GM18520 (cell line): ENCODE measurements at regions not wholly inside any gene's neighbourhood (a gene's known extent, or its start where the extent isn't known, plus 50 kb on each side); places are given as distances from the start of the nearest gene placed in this dataset.
"Not testable (repeated sequence)": the region's sequence is repeated elsewhere in the genome, so short reads cannot be mapped to it uniquely, and the experiment has no call there.

Experiments
- ATAC-seq: cut with Tn5 transposase; IDR thresholded peaks from one replicate; pipeline ENCODE4 v1.9.1; 2021; ENCODE audit not compliant: unreplicated experiment

DNA sequence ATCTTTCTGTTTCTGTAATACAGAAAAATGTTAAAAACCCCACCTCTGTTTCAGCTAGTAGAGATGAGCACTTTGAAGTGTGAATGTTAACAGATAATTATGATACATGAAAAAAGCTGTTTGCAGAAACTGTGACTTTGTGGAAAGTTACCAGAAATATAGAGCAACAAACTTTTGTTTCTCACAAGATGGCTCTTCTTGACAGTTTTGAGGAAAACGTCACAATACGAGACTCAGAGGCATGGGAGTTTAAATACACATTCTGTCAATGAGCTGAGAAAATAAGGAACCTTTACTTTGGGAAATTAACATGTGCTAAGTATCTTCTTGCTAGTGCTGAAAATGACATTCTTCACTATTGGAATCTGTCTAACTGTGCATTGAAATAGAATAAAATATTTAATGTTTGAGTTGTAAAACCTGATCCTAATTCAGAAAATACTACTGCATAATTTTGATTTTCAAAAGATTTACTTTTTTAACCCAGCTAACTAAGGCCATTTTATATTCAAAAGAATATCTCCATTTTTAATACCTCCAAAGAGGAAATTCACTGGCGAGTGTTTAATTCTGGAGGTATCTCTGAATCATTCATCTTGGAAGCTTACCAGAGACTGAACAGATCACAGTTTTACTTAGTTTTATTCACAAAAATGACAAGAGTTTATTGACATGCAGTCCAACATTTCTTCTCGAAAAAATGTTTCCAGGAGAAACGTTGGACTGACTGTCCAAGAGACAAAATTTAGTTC is 308.9 kb upstream of the LRFN5 start:
- ATAC-seq: no peak

DNA sequence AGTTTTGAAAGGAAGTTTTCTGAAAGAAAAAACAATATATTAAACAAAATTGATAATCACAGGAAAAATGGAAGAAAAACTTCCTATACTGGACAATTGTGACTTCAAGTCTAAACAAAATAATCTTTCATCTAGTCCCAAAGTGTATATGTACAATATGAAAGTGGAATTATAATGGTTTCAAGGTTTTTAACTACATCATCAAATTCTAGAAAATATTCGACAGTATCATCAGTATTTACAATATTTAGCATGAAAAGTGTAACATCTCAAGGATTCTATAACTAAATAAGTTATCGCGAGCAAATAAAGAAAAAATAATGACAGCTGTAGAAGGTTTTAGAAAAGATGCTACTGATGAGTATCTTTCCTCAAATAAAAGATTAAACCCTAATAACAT is 310.9 kb upstream of the LRFN5 start:
- ATAC-seq: no peak

DNA sequence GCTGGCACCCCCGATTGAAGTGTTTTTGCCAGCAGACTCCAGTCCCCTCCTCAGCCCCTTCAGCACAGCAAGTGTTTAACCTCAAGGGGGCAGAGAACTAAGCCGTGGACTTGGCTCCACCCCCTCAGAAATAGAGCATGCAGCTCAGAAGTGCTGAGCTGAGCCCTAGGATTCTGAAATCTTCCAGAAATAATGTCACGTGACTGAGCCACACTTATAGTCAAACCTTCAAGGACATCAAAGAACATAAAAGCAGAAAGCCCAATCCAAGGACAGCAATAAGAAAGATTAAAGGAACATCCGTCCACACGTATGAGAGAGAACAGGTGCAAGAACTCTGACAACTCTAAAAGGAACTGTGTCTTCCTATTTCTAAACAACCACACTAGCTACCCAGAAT is 317.7 kb upstream of the LRFN5 start:
- ATAC-seq: no peak

DNA sequence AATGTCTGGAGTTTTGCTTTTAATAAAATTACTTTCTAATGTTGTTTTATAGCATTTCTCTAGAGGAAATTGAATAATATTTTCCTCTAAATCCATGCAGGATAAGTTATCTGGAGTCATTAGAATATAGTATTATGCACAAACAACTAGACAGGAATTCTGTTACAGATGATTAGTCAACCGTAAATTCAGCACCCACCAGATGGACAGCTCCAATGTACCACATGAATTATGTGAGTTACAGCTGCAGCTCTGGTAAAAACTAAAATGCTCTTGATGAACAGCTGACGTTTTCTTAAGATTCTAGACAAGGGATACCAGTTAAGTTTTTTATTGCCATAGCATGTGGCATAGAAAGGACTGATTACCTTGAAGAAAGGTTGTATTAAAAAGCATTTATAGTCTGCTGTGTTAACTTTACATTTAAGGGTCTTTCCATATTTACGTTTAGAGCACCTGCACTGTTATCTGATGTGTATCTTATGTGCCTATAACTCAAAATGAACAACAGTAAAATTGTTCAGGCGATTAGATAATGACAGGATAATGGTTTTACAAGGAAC is 321.4 kb upstream of the LRFN5 start:
- ATAC-seq: no peak

DNA sequence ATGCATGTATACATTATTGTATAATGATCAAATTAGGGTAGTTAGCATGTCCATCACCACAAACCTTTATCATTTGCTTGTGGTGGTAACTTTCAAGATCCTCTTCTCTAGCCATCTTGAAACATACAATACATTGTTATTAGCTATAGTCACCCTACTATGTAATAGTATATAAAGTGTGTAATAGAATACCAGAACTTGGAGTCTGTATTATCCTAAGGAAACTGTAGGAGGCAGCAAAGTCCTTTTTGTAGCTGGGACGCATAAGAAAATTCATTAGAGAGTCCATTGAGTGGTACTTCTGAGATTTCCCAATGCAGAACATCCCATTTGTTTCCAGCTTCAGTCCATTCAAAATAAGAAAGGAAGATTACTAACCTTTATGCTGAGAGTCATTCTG is 325.9 kb upstream of the LRFN5 start:
- ATAC-seq: no peak

DNA sequence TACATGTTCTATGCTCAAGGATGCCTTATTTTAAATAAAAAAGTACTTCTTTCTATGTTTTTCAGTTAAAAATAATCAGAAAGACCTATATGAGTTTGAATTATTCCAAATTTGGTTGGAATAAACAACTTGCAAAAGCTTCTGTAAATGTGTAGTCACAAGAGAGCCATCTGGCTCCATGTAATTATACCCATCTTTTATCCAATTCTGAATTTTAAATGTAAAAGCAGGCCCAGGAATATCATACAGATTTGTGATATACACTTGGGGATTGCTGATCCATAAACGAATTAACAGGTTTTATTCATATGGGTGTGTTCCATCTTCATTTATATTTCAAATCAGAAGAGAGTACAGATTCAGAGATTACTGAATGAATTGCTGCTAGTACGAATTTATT is 329.2 kb upstream of the LRFN5 start:
- no peak for ATAC-seq

DNA sequence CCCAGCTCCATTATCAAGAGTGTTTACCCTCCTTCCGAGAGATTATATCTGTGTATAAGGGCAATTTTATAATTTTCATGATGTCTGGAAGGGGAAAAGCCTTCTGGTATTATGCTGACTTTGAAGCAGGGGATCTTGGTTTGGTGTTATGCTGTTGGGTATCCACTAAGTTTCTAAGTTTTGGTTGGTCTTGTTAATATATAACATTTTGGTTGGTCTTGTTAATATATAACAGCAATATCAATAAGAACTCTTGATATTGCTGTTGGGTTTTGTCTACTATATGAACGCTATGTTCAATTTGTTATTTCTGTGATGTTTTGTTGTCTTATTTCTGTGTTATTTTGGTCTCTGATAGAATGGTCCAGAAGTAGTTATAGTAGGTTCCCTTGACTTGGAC is 349.2 kb upstream of the LRFN5 start:
- no peak for ATAC-seq

DNA sequence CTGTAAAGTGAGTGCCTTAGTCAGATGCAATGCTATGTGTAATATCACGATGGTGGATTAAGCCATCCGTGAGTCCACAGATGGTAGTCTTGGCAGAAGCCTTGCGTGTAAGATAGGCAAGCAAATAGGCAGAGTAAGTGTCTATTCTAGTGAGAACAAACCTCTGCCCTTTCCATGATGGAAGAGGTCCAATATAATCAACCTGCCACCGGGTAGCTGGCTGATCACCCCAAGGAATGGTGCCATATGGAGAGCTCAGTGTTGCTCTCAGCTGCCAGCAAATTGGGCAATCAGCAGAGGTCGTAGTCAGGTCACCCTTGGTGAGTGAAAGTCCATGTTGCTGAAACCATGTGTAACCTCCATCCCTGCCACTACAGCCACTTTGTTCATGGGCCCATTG is 371.2 kb upstream of the LRFN5 start:
- no peak for ATAC-seq

DNA sequence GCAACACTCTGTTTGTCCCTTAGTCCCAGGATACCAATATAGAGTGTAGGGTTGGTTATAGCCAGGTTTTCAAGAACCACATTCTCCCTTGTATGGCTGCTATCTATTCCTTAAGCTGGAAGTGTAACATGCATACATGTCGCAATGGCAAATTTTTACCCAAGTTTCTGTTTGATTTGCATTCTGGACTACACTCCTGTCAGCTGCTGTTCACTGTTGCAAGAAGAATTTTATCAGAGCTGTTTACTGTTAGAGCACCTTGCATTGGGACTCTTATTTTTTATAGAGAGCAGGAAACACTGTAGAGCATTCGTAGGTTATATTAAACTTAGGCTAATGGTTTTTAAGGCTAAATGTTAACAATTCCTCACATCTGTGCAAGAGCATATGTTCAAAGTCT is 376.0 kb upstream of the LRFN5 start:
- ATAC-seq: no peak

DNA sequence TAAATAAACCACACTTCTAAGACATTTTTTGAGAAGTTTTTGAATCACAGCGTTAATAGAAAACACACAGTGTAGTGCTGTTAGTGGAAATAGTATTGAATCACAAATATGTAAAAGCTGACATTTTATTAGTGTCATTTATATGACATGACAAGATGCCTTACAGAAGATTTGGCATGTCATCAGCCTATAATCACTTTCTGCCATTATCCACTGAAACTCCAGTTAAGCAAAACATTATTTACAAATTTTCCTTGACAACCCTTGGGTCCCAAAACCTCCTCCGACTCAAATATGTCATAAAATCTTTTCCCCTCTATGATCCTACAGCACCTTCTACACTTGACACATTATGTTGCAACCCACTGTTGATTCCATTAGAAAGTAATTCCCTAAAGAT is 376.9 kb upstream of the LRFN5 start:
- no peak for ATAC-seq

DNA sequence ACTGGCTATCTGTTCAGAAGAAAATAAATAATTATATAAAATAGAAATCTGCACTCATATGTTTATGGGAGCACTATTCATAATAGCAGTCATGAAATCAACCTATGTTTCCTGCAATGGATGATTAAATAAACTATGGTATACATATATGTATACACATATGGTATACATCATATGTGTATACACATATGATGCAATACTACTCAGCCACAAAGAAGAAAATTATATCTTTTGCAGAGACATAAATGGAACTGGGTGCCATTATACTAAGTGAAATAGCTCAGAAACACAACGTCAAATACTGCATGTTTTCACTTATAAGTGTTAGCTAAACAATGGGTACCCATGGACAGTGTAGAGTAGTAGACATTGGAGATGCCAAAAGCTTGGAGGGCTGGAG is 381.2 kb upstream of the LRFN5 start:
- no peak for ATAC-seq

DNA sequence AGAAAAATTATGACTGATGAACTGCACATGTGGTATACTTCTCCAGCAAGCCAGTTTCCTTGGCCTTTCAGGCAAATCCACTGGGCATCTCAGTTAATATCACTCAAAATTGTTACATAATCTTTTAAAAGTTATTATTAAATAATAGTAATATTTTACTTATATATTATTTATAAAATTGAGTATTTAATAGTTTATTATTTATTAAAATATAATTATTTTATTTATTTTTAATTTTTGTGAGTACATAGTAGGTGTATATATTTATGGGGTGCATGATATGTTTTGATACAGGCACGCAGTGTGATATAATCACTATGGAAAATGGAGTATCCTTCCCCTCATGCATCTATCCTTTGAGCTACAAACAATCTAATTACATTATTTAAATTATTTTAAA is 384.1 kb upstream of the LRFN5 start:
- ATAC-seq: no peak

DNA sequence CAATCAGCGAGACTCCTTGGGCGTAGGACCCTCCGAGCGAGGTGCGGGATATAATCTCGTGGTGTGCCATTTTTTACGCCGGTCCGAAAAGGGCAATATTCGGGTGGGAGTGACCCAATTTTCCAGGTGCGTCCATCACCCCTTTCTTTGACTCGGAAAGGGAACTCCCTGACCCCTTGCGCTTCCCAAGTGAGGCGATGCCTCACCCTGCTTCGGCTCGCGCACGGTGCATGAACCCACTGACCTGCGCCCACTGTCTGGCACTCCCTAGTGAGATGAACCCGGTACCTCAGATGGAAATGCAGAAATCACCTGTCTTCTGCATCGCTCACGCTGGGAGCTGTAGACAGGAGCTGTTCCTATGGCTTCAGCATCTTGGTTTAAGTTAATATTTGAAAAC is 391.7 kb upstream of the LRFN5 start:
- not testable (repeated sequence) for ATAC-seq

DNA sequence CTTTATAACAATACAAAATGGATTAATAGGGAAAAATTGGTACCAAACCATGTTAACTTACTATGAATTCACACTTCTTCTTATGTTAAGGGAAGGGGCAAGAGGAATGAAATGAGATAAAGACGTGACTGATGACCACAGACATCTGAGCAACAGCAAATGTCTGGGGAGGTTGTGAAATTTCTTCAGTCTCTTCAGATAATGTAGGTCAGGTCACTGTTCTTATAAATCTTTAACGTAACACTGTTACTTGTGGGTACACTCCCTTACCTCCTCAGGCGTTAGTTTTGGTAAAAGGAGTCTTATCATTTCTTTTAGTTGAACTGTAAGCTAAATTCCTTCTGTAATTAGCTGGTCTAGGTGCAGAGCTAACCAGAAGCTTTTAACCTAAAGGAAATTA is 405.0 kb upstream of the LRFN5 start:
- no peak for ATAC-seq

DNA sequence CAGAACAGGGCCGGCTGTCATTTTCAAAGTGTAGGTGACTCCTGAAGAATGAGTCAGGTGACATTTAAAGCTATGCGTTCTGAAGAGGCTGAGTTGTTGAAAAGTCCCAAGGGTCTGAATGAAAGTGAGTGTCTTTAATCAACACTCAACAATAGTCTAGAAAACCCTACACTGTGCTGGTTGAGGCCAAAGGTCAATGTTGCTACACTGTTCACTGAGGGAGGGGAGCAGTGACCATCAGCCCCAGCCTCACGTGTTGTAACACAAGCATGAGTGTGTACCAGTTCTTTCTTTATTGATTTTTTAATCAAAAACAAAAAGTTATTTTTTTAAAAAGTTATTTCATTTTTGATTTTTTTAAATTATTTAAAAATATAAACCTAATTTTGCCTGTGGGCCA is 418.8 kb upstream of the LRFN5 start:
- ATAC-seq: no peak

DNA sequence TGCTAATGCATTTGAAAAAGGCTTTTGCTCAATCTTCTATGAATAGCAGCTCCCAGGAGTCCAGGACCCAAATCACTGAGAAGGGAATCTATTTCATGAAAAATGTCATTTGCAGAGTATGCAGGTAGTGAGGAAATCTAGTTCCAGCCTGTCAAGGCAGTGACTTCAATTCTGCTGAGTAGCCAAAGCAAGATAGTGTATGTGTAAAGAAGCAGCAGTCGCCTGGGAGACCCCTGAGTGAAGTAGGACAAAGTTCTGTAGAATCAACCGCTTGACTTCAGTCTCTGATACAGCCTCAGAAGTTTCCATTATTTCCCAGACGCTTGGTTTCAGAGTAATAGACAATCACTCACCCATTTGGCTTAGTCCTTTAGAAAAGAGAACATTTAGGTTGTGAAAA is 435.6 kb upstream of the LRFN5 start:
- ATAC-seq: no peak

DNA sequence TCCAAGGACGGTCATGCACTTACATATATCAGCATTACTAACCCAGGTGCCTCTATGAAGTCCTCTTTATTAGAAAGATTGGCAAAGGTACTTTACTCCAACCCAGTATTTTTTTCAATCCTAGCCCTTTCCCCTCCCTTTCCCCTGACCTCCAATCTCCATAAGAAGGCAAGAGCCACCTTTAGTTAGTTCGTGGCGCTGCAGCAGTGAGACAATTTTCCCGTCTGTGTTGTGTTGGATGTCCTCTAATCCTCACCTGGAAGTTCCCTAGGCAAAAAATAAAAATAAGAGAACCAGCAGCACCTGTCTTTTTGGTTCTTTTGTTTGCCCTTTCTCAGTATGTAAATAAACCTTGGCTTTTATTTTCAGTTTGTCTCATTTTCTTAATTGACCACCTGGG is 439.6 kb upstream of the LRFN5 start:
- no peak for ATAC-seq

DNA sequence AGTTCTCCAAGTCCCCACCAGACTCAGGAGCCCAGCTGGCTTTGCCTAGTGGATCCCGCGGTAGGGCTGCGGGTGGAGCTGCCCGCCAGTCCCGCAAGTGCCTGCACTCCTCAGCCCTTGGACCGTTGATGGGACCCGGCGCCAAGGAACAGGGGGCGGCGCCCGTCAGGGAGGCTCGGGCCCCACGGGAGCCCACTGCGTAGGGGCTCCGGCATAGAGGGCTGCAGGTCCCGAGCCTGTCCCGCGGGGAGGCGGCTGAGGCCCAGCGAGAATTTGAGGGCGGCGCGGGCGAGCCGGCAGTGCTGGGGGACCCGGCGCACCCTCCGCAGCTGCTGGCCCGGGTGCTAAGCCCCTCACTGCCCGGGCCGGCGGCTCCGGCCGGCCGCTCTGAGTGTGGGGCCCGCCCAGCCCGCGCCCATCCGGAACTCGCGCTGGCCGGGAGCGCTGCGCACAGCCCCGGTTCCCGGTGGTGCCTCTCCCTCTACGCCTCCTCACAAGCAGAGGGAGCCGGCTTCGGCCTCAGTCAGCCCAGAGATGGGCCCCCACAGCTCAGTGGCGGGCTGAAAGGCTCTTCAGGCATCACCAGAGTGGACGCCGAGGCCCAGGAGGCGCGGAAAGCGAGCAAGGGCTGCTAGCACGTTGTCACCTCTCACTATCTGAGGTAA is 452.4 kb upstream of the LRFN5 start:
- ATAC-seq: no peak

DNA sequence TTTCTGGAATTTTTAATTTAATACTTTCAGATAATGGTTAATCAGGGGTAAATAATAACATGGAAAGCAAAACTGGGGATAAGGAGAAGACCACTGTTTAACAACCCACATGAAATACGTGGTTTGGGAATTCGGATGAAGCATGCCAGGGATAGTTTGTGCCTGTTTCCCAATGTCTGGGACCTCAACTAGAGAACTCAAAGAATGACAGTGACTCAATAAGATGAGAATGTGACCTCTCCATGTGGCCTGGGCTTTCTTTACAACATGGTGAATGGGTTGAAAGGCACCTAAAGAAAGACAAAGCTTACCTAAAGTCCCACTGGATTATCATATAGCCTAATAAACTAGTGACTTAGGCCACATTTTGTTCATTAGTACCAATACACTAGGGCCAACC is 460.3 kb upstream of the LRFN5 start:
- ATAC-seq: no peak

DNA sequence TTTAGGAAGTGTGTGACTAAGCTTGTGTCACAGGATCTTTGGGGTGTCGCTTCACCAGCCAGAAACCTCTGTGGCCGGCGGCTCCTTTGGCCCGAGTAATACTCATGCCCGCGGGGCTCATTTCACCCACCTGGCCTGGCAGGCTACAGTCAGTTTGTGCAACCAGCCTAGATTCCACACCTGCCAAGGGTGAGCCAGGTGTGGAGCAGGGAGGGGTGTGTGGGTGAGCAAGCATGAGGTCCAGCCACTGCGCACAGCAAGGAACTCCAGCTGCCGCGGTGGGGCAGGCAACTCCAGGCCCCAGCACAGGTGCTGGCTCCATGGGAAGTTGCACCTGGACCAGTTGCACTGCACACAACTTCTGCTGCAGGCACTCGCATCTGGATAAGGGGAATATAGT is 462.3 kb upstream of the LRFN5 start:
- no peak for ATAC-seq

DNA sequence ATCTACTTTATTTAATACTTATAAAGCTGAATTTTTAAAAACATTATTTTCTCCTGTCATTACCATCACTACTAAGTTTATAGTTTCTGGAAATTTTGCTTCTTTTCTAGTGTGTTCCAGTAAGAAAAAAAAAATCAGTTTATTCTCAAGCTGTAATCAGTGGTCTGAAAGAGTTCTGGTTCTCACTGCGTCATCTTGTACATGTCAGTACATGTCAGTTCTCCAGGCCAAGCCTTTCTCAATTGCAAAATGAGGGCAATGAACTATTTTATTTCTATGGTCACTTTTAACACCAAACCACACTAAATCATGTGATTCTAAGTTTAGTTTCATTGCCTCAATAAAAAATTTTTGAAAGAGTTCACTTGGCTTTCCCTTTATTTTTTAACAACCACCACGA is 468.9 kb upstream of the LRFN5 start:
- no peak for ATAC-seq

DNA sequence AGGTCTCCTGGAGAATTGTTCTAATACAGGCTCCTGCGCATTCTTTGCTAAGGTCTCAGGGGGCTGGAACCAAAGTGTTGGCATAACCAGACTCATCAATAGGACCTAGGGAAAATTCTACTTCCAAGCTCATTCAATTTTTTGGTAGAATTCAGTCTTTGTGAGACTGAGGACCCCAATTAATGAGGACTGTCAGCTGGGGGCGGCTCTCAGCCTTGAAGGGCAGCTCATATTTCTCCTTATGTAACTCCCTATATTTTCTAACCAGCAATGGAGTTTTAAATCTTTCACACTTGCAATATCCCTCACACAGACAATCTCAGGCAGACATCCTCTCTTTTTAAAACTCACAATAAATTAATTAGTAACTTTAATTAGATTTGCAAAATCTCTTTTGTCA is 476.4 kb upstream of the LRFN5 start:
- ATAC-seq: no peak

DNA sequence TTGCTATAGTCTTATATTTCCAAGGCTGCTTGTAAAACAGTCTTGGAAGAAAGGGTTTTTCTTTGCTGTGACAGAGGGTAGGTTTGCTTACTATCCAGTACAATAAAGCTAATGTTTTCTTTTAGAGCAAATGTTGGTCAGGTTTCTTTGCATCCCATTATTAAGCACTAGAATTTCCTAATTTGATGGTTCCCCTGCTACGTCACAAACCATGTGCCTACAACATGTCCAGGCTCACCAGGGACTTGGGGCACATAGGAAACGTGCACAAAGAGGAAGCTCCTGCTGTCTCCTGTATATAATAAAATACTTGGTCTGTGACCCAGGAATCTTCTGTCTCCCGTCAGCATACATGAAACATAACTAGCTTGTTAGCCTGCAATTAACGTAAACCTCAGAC is 486.3 kb upstream of the LRFN5 start:
- no peak for ATAC-seq
